ENCODE measurements at regions not wholly inside any gene's neighbourhood (a gene's known extent, or its start where the extent isn't known, plus 50 kb on each side); places are given as distances from the start of the nearest gene placed in this dataset.

- TF ChIP-seq CTCF (conservative IDR thresholded peaks at IDR 0.05 in 1 of 2, IDR thresholded peaks at IDR 0.05 in 1 of 2; ENCODE audit: extremely low read depth in 1 of 2, insufficient read depth in 1 of 2, low read depth in 1 of 2, low read length in 2 of 2) (no peak), EZH2 (IDR thresholded peaks at IDR 0.05; ENCODE audit: borderline replicate concordance, low read length) (no peak)
These were observed 64.8 kb upstream of the PLEKHG3 start for GRCh38 chr14:64639340-64639821.

Measured in mammary epithelial cell (primary cell).